ENCODE measurements at regions not wholly inside any gene's neighbourhood (a gene's known extent, or its start where the extent isn't known, plus 50 kb on each side); places are given as distances from the start of the nearest gene placed in this dataset.

DNA sequence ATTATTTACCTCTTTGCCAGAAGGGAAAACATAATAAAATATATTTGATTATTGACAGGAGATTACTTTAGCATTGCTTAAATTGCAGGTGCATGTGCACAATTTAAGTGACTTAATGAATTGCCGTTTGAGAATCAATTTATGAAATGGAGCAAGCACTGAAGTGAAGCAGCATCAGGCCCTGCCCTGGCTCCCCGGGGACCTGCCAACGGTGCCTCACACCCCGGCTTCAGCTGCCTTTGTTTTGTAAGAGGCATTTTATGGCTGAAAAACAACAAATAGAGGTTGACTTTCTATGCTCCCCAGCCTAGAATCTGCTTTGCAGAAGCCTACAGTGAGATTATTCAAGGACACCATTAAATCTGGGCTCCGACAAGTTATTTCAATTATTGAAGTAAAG lies 359.1 kb upstream of the IRX4 start:
- no peak overlapping the region for H3K27ac ChIP-seq
- H3K4me3 ChIP-seq = no peak overlapping the region
- TF ChIP-seq, protein P1, sequence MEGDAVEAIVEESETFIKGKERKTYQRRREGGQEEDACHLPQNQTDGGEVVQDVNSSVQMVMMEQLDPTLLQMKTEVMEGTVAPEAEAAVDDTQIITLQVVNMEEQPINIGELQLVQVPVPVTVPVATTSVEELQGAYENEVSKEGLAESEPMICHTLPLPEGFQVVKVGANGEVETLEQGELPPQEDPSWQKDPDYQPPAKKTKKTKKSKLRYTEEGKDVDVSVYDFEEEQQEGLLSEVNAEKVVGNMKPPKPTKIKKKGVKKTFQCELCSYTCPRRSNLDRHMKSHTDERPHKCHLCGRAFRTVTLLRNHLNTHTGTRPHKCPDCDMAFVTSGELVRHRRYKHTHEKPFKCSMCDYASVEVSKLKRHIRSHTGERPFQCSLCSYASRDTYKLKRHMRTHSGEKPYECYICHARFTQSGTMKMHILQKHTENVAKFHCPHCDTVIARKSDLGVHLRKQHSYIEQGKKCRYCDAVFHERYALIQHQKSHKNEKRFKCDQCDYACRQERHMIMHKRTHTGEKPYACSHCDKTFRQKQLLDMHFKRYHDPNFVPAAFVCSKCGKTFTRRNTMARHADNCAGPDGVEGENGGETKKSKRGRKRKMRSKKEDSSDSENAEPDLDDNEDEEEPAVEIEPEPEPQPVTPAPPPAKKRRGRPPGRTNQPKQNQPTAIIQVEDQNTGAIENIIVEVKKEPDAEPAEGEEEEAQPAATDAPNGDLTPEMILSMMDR (IDR thresholded peaks at IDR 0.05) = no peak
- no peak for DNase-seq (ENCODE audit: low spot score)

DNA sequence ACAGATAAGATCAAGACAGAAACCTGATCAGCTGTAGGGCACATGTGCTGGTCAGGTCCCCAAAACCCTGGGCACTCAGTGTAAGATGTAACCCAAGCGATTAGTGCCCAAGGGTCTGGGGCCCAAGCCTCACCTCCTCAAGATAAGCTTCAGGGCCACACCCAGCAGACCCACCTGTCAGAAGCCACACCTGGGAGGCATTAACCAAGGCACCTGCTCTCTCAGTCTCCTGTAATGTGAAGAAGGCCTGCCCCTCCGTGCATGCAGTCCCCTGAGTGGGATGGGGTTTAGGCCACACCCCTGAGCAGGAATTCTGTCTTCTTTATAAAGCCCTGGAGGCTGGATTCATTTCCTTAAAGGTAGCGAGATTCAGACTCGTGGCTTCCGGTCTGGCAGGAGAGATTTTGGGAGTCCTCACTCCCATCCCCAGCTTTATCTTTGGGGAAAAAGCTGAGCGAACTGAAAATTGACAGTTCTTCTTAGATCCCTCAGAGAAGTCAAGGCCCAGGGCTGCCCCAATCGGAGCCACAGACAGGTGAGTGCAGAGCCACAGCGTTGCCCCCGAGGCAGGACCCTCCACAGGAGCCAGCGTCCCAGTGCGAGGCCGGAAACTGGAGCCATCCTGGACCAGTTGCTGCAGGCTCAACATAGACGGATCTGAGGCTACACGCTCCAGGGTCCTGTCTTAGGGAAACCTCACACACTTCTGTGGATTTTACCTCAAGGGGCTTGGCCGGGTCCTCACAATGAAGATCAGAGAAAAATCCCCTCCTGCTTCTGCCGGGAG lies 357.6 kb upstream of the IRX4 start:
- TF ChIP-seq, protein P1 (IDR thresholded peaks at IDR 0.05) = no peak
- no peak for DNase-seq (ENCODE audit: low spot score)
- no peak overlapping the region for H3K27ac ChIP-seq
- no peak overlapping the region for H3K4me3 ChIP-seq

DNA sequence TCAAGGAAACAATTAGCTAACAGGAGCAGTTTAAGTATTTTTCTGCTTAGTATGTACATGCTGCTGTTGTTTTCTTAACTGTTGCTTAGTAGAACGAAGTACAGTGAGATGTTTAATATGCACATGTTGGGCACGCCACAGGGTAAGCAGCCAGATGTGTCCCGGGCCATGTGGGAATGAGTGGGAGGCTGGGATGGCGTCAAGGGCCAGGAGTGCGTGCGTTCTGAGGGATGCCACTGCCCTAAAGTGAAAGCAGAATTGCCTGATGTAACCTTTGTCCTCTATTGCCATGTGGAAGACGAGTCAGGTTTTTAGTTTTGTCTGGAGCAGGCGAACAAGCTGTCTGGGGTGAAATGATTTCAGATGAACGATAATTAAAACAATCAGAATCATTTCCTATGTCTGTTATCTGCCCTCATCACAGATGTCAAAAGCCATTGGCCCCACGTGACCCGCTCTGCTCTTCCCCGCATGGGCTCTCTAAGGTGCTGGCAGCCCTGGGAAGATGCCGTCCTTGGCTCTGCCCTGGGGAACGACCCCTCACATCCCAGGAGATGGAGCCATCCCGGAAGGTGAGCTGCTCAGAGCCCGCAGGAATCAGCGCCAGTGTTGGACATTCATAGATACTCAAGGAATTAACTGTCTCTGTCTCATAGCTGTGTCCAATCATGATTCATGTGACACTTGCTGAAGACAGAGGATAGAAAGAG lies 356.6 kb upstream of the IRX4 start:
- Histone ChIP-seq H3K4me3 (no peak overlapping the region), H3K27ac (no peak overlapping the region)
- TF ChIP-seq, protein P1 (IDR thresholded peaks at IDR 0.05) = no peak
- no peak for DNase-seq (ENCODE audit: low spot score)

DNA sequence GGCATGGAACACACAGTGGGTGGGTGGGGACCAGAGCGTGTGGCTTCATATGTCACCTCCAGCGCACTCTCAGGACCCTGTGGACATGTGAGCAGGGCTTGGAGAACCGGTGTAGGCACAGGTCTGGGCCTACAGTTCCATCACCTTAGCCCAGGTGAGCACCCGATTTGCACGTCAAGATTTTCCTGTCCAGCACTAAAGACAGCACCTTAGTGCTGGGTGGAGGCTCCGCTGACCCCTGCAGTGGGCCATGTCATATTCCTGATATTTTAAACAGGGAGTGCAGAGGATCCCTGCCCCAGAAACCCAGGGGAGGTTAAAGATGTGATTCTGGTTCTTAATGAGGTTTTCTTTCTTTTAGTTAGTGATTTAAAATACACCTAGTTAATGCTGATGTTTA lies 356.0 kb upstream of the IRX4 start:
- DNase-seq (ENCODE audit: low spot score) = no peak
- H3K27ac ChIP-seq = no peak overlapping the region
- H3K4me3 ChIP-seq = no peak overlapping the region
- TF ChIP-seq, protein P1 (IDR thresholded peaks at IDR 0.05) = no peak

DNA sequence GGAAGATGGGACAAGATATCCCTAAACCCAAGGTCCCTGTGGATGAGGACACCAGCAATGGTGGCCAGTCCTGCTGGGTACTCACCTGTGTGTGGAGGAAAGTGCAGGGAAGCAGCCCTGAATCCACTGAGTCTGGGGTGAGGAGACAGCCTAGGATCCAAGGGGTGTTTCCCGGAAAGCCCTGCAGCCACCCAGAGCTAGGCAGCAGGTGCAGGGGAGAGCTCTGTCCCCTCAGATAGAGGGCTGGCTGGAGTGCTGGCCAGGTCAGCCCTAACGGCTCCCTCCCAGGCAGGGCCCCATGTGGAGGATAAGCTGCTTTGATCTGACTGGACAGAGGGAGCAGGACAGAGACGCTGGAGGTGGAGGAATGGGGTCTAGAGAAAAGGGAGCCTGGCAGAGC lies 344.7 kb upstream of the IRX4 start:
- TF ChIP-seq, protein P1 (IDR thresholded peaks at IDR 0.05) = no peak
- no peak for DNase-seq (ENCODE audit: low spot score)
- Histone ChIP-seq H3K27ac (no peak overlapping the region), H3K4me3 (no peak overlapping the region)

DNA sequence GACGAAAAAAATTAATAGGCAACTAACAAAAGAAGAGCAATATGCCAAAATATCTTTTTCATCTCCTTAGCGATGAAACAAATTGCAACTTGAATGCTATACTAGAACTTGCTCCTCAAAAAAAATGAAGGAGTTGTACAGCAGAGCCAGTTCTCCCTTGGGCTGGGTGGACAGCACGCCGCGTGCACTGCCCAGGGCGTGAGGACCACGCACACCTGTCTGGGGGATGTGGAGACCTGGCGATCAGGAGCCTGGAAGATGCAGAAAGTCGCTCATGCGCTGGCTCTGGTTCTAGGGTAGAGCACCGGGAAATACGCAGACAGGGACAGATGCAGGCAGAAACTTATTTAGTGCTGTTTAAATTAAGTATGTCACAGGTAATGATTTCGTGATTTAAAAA lies 342.0 kb upstream of the IRX4 start:
- no peak overlapping the region for H3K4me3 ChIP-seq
- H3K27ac ChIP-seq = no peak overlapping the region
- TF ChIP-seq, protein P1 (IDR thresholded peaks at IDR 0.05) = no peak
- no peak for DNase-seq (ENCODE audit: low spot score)

DNA sequence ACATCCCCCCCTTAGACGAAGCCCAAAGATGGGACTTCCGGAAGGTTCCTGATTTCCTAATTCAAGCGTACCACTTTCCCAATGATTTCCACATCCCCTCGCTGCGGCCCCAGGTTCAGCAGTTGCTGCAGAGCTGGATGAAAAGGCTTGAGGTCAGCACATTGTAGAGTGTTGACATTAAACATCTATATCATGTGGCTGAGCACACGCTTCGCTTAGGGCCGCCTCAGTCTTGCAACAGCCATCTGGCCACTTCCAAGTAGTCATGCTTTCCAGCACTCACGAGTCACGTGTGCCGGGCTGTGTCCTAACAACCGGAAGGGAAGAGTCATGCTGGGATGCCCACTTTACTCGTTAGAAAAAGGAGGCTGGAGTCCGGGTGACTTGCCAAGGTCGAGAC lies 340.6 kb upstream of the IRX4 start:
- DNase-seq (ENCODE audit: low spot score) = no peak
- no peak overlapping the region for H3K27ac ChIP-seq
- TF ChIP-seq, protein P1 (IDR thresholded peaks at IDR 0.05) = no peak
- no peak overlapping the region for H3K4me3 ChIP-seq
